ENCODE measurements at regions not wholly inside any gene's neighbourhood (a gene's known extent, or its start where the extent isn't known, plus 50 kb on each side); places are given as distances from the start of the nearest gene placed in this dataset.

GRCh38 chr2:207434899-207435465 is 94.8 kb upstream of the CREB1 start:
- no TSS peak for BruUV-seq (replicated peaks)
- ChIA-PET CTCF (ENCODE audit: low intra/inter-chr PET ratio) (no interaction called here), POLR2A (interaction anchor here (0.6 to 1.2 kb wide), 4 partner anchors 16 to 117 kb away, joined by 3 read pairs; no protein-coding TSS in a partner anchor)
- no peak overlapping the region for H3K4me2 ChIP-seq (ENCODE audit: insufficient read depth, low read length)
- H3K9me1 ChIP-seq (ENCODE audit: control insufficient read depth, insufficient read depth, low read length) = no peaks in the 10 kb centered on the region
- no peak for ATAC-seq
- H3K9ac ChIP-seq (ENCODE audit: insufficient read depth in 1 of 2, low read depth in 2 of 2, low read length in 2 of 2) = no peak overlapping the region
- H2AFZ ChIP-seq (ENCODE audit: low read depth, low read length) = no peak overlapping the region
- no peaks in the 10 kb centered on the region for H3K27me3 ChIP-seq (ENCODE audit: control insufficient read depth in 2 of 2, insufficient read depth in 2 of 2, low read length in 2 of 2)
- H4K20me1 ChIP-seq (replicated peaks; ENCODE audit: control insufficient read depth, insufficient read depth, low read length) = no peaks in the 10 kb centered on the region
- no peak overlapping the region for H3K27ac ChIP-seq (ENCODE audit: extremely low read depth, low read depth, low read length)
- in situ Hi-C loops (cut with MboI) (no loop called here), intact Hi-C loops (cut with micrococcal nuclease) (no loop called here)
- no peak overlapping the region for H3K4me3 ChIP-seq
- 67% methylated on average over 4 of the region's 4 CpGs for WGBS (ENCODE audit: insufficient coverage, low coverage, missing lambda C conversion rate)
- H3K79me2 ChIP-seq (ENCODE audit: control insufficient read depth, insufficient read depth, low read length) = no peaks in the 10 kb centered on the region
- H3K9me3 ChIP-seq (replicated peaks; ENCODE audit: control insufficient read depth, insufficient read depth, low read depth, low read length) = no peaks in the 10 kb centered on the region
- no peak for DNase-seq (ENCODE audit: extremely low read depth in 1 of 4, low spot score in 3 of 4)
- H3K36me3 ChIP-seq (ENCODE audit: control insufficient read depth, insufficient read depth, low read length) = no peaks in the 10 kb centered on the region
- FAIRE-seq = no peak
- no peaks in the 10 kb centered on the region; a peak in 1 of 5 replicates for H3K4me1 ChIP-seq (replicated peaks in 1 of 2; ENCODE audit: control insufficient read depth in 2 of 2, insufficient read depth in 2 of 2, low read length in 2 of 2)
- no peak for TF ChIP-seq ZNF699 (CRISPR knock-in tag; IDR thresholded peaks at IDR 0.05; ENCODE audit: insufficient replicate concordance)
- TF ChIP-seq NBN (IDR thresholded peaks at IDR 0.05; ENCODE audit: low read depth) = no peak
- TF ChIP-seq MLLT1 (IDR thresholded peaks at IDR 0.05) = no peak
- no peak for TF ChIP-seq ZNF785 (CRISPR knock-in tag; IDR thresholded peaks at IDR 0.05)
- TF ChIP-seq CREB1 (IDR thresholded peaks at IDR 0.05) = no peak
- no peak for TF ChIP-seq CREB1 (CRISPR knock-in tag; IDR thresholded peaks at IDR 0.05)
- no peak for TF ChIP-seq TCFL5 (CRISPR knock-in tag; conservative IDR thresholded peaks at IDR 0.05)
- TF ChIP-seq TEAD2 (tag; IDR thresholded peaks at IDR 0.05) = no peak
- no peak for TF ChIP-seq SIX5 (IDR thresholded peaks at IDR 0.05; ENCODE audit: borderline replicate concordance in 1 of 2, insufficient read depth in 1 of 2, low read depth in 1 of 2, low read length in 2 of 2)
- TF ChIP-seq HES1 (IDR thresholded peaks at IDR 0.05; ENCODE audit: low read depth) = no peak
- no peak for TF ChIP-seq ID3 (CRISPR knock-in tag; IDR thresholded peaks at IDR 0.05)
- no peak for TF ChIP-seq ID3 (tag; IDR thresholded peaks at IDR 0.05)
- TF ChIP-seq ERF (CRISPR knock-in tag; IDR thresholded peaks at IDR 0.05) = no peak
- TF ChIP-seq RREB1 (CRISPR knock-in tag; IDR thresholded peaks at IDR 0.05) = no peak
- no peak for TF ChIP-seq ZNF696 (CRISPR knock-in tag; conservative IDR thresholded peaks at IDR 0.05)

All from K562 (cell line).